Liver (tissue), 7 donors: ENCODE measurements at regions not wholly inside any gene's neighbourhood (a gene's known extent, or its start where the extent isn't known, plus 50 kb on each side); places are given as distances from the start of the nearest gene placed in this dataset.

Experiments used
- DNase-seq: peaks from one replicate; pipeline ENCODE4 v3.0.0-alpha.2; 2017; ENCODE audit warnings: low spot score
- H3K27ac ChIP-seq, 2 donors: one replicate each; pipeline ENCODE4 v1.7.0; 2013; ENCODE audit warnings: inconsistent platforms in 2 of 2, low read length in 2 of 2, control low read depth in 1 of 2, low read depth in 1 of 2, mild to moderate bottlenecking in 1 of 2
- H3K27me3 ChIP-seq, 4 donors: one replicate each; pipeline versions ENCODE4 v1.6.1 to v1.7.0; 2013; ENCODE audit warnings: low read length in 3 of 4, inconsistent platforms in 1 of 4, mild to moderate bottlenecking in 1 of 4, moderate library complexity in 1 of 4; ENCODE audit not compliant: control insufficient read depth in 4 of 4, insufficient read depth in 4 of 4
- H3K36me3 ChIP-seq, 4 donors: one replicate each; pipeline versions ENCODE4 v1.6.1 to v1.7.0; 2013; ENCODE audit warnings: low read length in 3 of 4, mild to moderate bottlenecking in 3 of 4, low read depth in 1 of 4, moderate library complexity in 1 of 4; ENCODE audit not compliant: control insufficient read depth in 4 of 4, insufficient read depth in 3 of 4
- H3K4me1 ChIP-seq, 4 donors: one replicate each; pipeline versions ENCODE4 v1.6.1 to v1.7.0; 2013; ENCODE audit warnings: low read length in 3 of 4, mild to moderate bottlenecking in 3 of 4, moderate library complexity in 1 of 4; ENCODE audit not compliant: control insufficient read depth in 4 of 4, insufficient read depth in 4 of 4
- H3K4me3 ChIP-seq, 3 donors: one replicate each; pipeline versions ENCODE4 v1.6.1 to v1.7.0; 2013; ENCODE audit warnings: low read length in 3 of 3, control low read depth in 1 of 3, low read depth in 1 of 3, mild to moderate bottlenecking in 1 of 3
- H3K9ac ChIP-seq, 2 donors: one replicate each; pipeline ENCODE4 v1.7.0; 2013; ENCODE audit warnings: low read length in 2 of 2, mild to moderate bottlenecking in 2 of 2, moderate library complexity in 2 of 2, control low read depth in 1 of 2, low read depth in 1 of 2
- H3K9me3 ChIP-seq, 4 donors: one replicate each; pipeline versions ENCODE4 v1.6.1 to v1.7.0; 2013; ENCODE audit warnings: low read length in 3 of 4; ENCODE audit not compliant: control insufficient read depth in 4 of 4
- EGR1 ChIP-seq, 2 donors: IDR thresholded peaks; 2 replicates each; pipeline ENCODE4 v1.6.1; 2016 to 2018; ENCODE audit warnings: antibody characterized with exemption in 2 of 2, low read depth in 2 of 2
- FOXA1 ChIP-seq: IDR thresholded peaks from 2 replicates; pipeline ENCODE4 v1.6.1; 2016; ENCODE audit warnings: antibody characterized with exemption
- FOXA2 ChIP-seq: IDR thresholded peaks from 2 replicates; pipeline ENCODE4 v1.6.1; 2016; ENCODE audit warnings: antibody characterized with exemption
- HNF4A ChIP-seq, 2 donors: conservative IDR thresholded peaks; 2 replicates each; pipeline ENCODE4 v1.6.1; 2016; ENCODE audit warnings: antibody characterized with exemption in 2 of 2, mild to moderate bottlenecking in 2 of 2
- HNF4G ChIP-seq: IDR thresholded peaks from 2 replicates; pipeline ENCODE4 v1.6.1; 2016; ENCODE audit warnings: antibody characterized with exemption
- JUND ChIP-seq, 2 donors: IDR thresholded peaks; 2 replicates each; pipeline ENCODE4 v1.6.1; 2016; ENCODE audit warnings: antibody characterized with exemption in 2 of 2
- RAD21 ChIP-seq, 2 donors: IDR thresholded peaks; 2 replicates each; pipeline ENCODE4 v1.6.1; 2016; ENCODE audit warnings: antibody characterized with exemption in 2 of 2, mild to moderate bottlenecking in 2 of 2
- RXRA ChIP-seq, 2 donors: IDR thresholded peaks; 2 replicates each; pipeline ENCODE4 v1.6.1; 2017 to 2018; ENCODE audit warnings: antibody characterized with exemption in 2 of 2, mild to moderate bottlenecking in 1 of 2
- SP1 ChIP-seq: IDR thresholded peaks from 2 replicates; pipeline ENCODE4 v1.6.1; 2018; ENCODE audit warnings: antibody characterized with exemption, mild to moderate bottlenecking
- TAF1 ChIP-seq: conservative IDR thresholded peaks from 2 replicates; pipeline ENCODE4 v1.6.1; 2016; ENCODE audit warnings: antibody characterized with exemption, mild to moderate bottlenecking
- YY1 ChIP-seq: IDR thresholded peaks from 2 replicates; pipeline ENCODE4 v1.6.1; 2016; ENCODE audit warnings: antibody characterized with exemption, mild to moderate bottlenecking
- WGBS: extraction: QIAGEN DNeasy Blood & Tissue Kit; methylation state at CpG from one replicate; pipeline ENCODE4 v1.1.7; 2013; 5-methylcytosine and 5-hydroxymethylcytosine counted together
- TF ChIP-seq, protein P1 (sequence below): IDR thresholded peaks from 2 replicates; pipeline ENCODE4 v1.6.1; 2016; ENCODE audit warnings: antibody characterized with exemption
- TF ChIP-seq, protein P2 (sequence below): IDR thresholded peaks from 2 replicates; pipeline ENCODE4 v1.6.1; 2016; ENCODE audit warnings: antibody characterized with exemption
- TF ChIP-seq, protein P3 (sequence below): IDR thresholded peaks from 2 replicates; pipeline ENCODE4 v1.6.1; 2016; ENCODE audit warnings: antibody characterized with exemption, mild to moderate bottlenecking
- donor health status: healthy.
- donor health status: healthy.
- donor health status: healthy.
- donor health status: healthy.

DNA sequence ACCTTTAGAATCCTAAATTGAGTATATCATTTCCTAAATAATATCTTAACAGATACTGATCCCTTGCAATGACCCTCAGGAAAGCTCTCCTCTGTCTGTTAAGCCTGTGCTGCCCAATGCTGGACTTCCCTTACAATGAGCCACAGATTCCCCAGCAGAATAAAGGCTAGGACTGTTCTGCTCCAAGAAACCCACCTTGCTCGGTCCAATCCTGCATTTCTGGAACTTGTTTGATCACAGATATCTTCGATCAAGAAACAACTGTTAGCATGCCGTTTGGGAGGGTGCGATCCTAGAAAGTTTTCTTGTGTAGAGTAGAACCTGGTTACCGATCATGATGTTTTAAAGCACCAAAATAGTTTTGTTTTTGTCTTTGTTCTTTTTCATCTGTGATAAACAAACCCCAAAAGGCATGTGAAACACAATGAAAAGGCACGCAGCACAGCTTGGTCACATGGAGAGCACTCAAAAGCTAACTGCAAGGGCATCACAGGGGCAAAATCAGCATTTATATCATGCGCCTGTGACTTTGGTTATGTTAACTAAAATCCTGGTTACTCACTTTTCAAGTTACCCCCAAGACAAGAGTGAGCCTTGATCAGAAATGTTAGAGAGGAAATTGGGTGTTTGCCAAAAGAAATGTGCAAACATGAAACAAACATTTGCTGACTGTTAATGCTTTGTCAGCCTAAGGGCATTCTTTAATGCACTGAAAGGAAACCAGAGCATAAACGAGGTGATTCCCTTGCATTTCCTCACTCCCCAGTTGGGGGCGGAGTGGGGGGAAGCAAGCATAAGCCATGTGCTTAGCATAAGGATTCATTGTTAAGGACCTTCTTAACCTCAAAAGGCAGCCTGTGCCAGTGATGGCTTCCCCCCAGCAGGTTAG, 61.9 kb upstream of the ADAMTS16 start:
- TF ChIP-seq RAD21 (IDR thresholded peaks at IDR 0.05) (no peak), TAF1 (no peak), FOXA1 (no peak), YY1 (no peak), FOXA2 (no peak)
- TF ChIP-seq, protein P1, sequence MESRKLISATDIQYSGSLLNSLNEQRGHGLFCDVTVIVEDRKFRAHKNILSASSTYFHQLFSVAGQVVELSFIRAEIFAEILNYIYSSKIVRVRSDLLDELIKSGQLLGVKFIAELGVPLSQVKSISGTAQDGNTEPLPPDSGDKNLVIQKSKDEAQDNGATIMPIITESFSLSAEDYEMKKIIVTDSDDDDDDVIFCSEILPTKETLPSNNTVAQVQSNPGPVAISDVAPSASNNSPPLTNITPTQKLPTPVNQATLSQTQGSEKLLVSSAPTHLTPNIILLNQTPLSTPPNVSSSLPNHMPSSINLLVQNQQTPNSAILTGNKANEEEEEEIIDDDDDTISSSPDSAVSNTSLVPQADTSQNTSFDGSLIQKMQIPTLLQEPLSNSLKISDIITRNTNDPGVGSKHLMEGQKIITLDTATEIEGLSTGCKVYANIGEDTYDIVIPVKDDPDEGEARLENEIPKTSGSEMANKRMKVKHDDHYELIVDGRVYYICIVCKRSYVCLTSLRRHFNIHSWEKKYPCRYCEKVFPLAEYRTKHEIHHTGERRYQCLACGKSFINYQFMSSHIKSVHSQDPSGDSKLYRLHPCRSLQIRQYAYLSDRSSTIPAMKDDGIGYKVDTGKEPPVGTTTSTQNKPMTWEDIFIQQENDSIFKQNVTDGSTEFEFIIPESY = no peak
- TF ChIP-seq, protein P2, sequence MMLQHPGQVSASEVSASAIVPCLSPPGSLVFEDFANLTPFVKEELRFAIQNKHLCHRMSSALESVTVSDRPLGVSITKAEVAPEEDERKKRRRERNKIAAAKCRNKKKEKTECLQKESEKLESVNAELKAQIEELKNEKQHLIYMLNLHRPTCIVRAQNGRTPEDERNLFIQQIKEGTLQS = no peak
- TF ChIP-seq, protein P3, sequence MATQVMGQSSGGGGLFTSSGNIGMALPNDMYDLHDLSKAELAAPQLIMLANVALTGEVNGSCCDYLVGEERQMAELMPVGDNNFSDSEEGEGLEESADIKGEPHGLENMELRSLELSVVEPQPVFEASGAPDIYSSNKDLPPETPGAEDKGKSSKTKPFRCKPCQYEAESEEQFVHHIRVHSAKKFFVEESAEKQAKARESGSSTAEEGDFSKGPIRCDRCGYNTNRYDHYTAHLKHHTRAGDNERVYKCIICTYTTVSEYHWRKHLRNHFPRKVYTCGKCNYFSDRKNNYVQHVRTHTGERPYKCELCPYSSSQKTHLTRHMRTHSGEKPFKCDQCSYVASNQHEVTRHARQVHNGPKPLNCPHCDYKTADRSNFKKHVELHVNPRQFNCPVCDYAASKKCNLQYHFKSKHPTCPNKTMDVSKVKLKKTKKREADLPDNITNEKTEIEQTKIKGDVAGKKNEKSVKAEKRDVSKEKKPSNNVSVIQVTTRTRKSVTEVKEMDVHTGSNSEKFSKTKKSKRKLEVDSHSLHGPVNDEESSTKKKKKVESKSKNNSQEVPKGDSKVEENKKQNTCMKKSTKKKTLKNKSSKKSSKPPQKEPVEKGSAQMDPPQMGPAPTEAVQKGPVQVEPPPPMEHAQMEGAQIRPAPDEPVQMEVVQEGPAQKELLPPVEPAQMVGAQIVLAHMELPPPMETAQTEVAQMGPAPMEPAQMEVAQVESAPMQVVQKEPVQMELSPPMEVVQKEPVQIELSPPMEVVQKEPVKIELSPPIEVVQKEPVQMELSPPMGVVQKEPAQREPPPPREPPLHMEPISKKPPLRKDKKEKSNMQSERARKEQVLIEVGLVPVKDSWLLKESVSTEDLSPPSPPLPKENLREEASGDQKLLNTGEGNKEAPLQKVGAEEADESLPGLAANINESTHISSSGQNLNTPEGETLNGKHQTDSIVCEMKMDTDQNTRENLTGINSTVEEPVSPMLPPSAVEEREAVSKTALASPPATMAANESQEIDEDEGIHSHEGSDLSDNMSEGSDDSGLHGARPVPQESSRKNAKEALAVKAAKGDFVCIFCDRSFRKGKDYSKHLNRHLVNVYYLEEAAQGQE = no peak
- Histone ChIP-seq H3K4me3 (no peak overlapping the region), H3K36me3 (no peaks in the 10 kb centered on the region), H3K27me3 (peaks cover 0 to 2% (median 0%) of the 10 kb centered on the region in 4 donors), H3K4me1 (no peaks in the 10 kb centered on the region), H3K27ac (no peak overlapping the region), H3K9ac (no peak overlapping the region), H3K9me3 (no peaks in the 10 kb centered on the region)
- DNase-seq = no peak
- WGBS = 56% methylated on average over 9 of the region's 9 CpGs

DNA sequence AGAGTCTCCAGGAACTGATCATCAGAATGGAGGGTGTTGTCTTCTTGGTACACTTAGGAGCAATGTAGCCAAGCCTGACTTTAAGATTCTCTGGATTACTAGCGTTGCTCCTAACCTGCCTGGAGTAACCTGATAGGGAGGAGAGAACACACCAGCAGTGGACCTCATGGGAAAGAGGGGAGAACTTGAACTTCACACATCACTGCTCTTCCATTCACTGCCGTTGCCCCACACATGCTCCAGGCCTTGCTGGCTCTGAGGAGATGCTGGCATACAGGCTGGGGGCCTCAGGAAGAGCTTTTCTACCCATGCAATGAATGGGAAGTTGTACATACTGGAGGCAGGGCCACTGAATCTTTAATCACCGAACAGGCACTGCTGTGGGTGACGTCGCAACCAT, 60.3 kb upstream of the ADAMTS16 start:
- H3K4me3 ChIP-seq = no peak overlapping the region

More for the DNA sequence above, 60.3 kb upstream of the ADAMTS16 start:
- H3K27ac ChIP-seq = no peak overlapping the region
- no peaks in the 10 kb centered on the region for H3K9me3 ChIP-seq
- no peak overlapping the region for H3K9ac ChIP-seq
- TF ChIP-seq SP1 = no peak
- TF ChIP-seq FOXA2 = no peak
- TF ChIP-seq, protein P3 = no peak
- TF ChIP-seq HNF4A (conservative IDR thresholded peaks at IDR 0.05) = no peak
- TF ChIP-seq EGR1 (IDR thresholded peaks at IDR 0.05; ENCODE audit: low read depth in 2 of 2) = no peak
- no peak for TF ChIP-seq RAD21 (IDR thresholded peaks at IDR 0.05)
- TF ChIP-seq TAF1 = no peak
- TF ChIP-seq HNF4G = no peak
- TF ChIP-seq, protein P1 = no peak
- TF ChIP-seq, protein P2 = no peak
- no peak for TF ChIP-seq JUND (IDR thresholded peaks at IDR 0.05)
- TF ChIP-seq RXRA (IDR thresholded peaks at IDR 0.05) = no peak
- peaks cover 0 to 2% (median 0%) of the 10 kb centered on the region in 4 donors for H3K27me3 ChIP-seq
- H3K4me1 ChIP-seq = no peaks in the 10 kb centered on the region
- H3K36me3 ChIP-seq = no peaks in the 10 kb centered on the region
- 81% methylated on average over 5 of the region's 5 CpGs for WGBS
- no peak for DNase-seq
